ENCODE measurements at regions not wholly inside any gene's neighbourhood (a gene's known extent, or its start where the extent isn't known, plus 50 kb on each side); places are given as distances from the start of the nearest gene placed in this dataset.
"Not testable (repeated sequence)": the region's sequence is repeated elsewhere in the genome, so short reads cannot be mapped to it uniquely, and the experiment has no call there.

- DNase-seq: peak in 1 of 2 experiments; percentile 48
Observed at GRCh38 chr1:188782220-188782841, 1695.3 kb downstream of the BRINP3 start.

DNA sequence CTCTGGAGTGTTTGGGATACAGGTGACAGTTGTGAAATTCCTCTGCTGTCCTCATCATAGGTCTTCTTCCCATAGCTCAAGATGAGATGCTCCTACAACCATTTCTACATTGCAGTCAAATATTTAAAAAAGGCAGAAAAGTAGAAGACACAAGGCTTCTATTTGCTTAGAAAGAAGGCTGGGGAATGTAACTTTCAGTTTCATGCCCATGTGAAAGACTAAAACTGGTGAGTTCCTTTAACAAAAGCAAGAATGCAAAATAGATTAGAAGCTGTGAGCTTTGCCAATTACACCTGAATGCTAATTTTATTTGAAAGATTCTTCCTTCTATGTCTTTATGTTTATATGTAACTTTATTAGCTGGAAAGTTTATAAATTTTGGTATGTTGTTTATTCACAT lies 1682.7 kb downstream of the BRINP3 start:
- DNase-seq: no peak

DNA sequence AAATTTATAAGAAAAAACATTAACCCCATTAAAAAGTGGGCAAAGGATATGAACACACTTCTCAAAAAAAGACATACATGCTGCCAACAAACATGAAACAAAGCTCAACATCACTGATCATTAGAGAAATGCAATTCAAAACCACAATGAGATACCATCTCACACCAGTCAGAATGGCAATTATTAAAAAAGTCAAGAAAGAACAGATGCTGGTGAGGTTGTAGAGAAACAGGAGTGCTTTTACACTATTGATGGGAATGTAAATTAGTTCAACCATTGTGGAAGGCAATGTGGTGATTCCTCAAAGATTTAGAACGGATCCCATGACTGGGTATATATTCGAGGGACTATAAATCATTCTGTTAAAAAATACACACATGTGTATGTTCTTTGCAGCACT lies 1665.5 kb downstream of the BRINP3 start:
- not testable (repeated sequence) for DNase-seq

GRCh38 chr1:188812836-188813573 lies 1664.7 kb downstream of the BRINP3 start:
- DNase-seq: not testable (repeated sequence)

DNA sequence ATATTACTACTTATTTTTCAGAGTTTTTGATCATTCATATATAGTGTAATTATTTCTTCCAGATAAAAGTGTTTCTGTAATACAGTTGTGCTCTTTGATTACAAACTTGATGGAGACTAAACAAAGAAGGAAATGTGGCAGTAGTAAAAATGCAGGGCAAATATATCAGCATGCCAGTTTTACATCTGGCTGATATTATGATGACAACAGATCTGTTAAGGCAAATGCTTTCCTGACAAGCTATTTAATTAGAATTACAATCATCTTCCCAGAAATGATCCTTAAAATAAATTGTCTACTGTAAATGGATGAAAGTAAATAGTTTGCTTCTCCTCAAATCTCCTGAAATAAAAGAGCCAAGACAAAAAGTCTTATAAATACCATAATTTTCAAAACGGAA lies 1659.8 kb downstream of the BRINP3 start:
- no peak for DNase-seq

DNA sequence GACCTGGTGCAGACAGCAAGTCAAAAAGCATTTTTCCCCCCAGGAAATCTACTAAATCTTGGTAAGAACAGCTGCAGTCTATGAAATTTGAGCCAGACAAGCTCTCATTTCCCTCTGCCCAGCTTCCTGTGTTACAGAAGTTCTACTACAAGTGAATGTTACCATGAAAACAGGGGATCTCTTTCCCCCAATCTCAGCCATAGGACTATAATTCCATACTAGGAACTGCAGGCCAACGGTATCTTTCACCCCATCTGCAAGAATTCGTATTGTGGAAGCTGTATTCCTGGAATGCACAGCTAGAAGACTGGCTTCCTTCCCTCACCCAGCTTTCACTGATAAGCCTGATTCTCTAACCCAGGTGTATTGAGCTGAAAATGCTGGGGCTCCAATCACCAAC lies 1655.4 kb downstream of the BRINP3 start:
- peak in 1 of 2 experiments; percentile 17 for DNase-seq

- no peak for DNase-seq
Observed at GRCh38 chr1:188825471-188825870, 1652.2 kb downstream of the BRINP3 start.

DNA sequence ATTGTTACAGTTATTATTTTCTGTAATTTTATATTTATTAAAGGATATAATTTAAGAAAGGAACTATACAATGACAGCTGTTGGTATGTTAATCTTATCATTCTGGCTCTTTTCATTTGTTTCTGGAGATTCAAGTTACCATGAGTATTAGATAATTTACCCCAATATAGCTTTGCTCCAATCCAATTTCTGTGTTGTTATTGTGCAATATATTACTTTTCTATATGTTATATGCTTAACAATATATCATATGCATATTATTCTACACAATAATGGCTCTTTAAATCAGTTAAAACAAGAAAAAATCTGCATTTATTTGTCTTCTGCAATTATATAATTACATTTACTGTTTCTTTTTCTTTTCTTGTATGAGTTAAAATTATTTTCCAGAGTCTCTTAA lies 1650.9 kb downstream of the BRINP3 start:
- DNase-seq: no peak

DNA sequence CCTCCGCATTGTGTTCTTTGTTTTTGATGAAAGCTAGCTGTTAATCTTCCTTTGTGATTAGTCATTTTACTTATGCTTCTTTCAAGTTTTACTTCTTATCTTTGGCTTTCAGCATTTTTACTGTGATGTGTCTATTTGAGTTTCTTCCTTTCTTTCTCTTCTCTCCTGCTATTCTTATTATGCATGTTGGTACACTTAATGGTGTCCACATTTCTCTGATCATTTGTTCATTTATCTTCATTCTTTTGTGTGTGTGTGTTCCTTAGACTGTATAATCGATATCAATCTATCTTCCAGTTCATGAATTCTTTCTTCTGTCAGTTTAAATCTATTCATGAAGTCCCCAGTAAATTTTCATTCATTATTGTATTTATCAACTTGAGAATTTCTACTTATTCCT lies 1650.3 kb downstream of the BRINP3 start:
- no peak for DNase-seq

- not testable (repeated sequence) for DNase-seq
Observed at GRCh38 chr1:188841111-188841696, 1636.5 kb downstream of the BRINP3 start.

DNA sequence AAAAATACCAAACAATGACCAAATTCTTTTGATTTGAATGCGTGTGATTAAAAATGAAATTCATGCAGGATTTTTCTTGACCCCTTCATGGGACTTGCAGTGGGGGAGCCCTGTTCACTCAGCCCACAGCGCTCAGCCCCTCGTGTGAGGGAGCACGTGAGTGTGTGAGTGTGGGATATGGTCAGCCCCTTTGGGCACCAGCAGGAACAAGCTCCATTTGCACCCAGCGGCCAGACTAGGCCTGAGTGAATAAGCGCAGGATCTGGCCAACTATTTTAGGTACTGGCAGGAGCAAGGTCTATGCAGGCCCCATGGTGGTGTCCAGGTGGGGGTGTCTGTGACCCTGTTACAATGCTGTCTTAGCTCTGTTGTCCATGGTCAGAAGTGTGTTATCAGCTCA lies 1631.2 kb downstream of the BRINP3 start:
- no peak for DNase-seq

- DNase-seq: no peak
Observed at GRCh38 chr1:188857526-188858087, 1620.1 kb downstream of the BRINP3 start.

DNA sequence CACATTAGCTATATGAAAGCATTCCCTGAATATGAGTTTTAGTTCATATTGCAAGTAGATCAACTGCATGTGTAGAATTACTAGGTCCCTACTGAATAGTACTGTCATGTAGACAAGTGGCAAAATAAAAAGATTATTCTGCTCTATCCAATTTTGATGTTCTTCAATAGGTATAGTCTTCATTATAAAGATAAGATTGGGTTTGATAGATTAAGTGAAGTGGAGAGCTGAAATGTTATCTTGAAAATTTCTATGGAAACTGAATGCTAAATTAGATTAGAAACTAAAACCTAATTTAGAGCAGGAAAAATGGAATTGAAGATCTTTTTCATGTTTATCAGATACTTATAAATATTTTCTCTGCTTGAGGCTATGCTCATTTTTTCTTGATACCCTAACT lies 1610.0 kb downstream of the BRINP3 start:
- no peak for DNase-seq

- DNase-seq: no peak
Observed at GRCh38 chr1:188871164-188871563, 1606.5 kb downstream of the BRINP3 start.

GRCh38 chr1:188872376-188872775 lies 1605.3 kb downstream of the BRINP3 start:
- no peak for DNase-seq

GRCh38 chr1:188877668-188878067 lies 1600.0 kb downstream of the BRINP3 start:
- no peak for DNase-seq

DNA sequence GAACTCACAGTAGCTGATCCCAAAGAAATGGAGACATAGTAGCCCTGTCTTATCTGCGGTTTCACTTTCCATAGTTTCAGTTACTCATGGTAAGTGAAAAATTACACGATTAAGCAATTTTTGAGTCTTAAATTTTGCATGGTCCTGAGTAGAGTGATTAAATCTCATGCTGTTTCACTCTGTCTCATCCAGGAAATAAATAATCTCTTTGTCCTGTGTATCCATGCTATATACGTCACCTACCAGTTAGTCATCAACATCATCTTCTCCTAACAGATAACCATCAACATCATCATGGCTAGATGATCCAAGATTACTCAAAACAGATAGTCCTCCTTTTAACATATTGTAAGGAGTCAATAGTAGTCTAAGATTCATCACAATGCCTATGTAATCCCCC lies 1589.3 kb downstream of the BRINP3 start:
- no peak for DNase-seq

DNA sequence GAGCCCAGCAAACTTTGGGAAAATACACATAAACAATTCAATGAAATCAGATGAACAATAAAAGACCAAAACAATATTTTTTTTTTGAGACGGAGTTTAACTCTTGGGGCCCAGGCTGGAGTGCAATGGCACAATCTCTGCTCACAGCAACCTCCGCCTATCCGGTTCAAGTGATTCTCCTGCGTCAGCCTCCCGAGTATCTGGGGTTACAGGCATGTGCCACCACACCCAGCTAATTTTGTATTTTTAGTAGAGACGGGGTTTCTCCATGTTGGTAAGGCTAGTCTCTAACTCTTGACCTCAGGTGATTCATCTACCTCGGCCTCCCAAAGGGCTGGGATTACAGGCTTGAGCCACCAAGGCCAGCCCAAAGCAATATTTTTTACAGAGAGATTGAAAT lies 1588.5 kb downstream of the BRINP3 start:
- no peak for DNase-seq

DNA sequence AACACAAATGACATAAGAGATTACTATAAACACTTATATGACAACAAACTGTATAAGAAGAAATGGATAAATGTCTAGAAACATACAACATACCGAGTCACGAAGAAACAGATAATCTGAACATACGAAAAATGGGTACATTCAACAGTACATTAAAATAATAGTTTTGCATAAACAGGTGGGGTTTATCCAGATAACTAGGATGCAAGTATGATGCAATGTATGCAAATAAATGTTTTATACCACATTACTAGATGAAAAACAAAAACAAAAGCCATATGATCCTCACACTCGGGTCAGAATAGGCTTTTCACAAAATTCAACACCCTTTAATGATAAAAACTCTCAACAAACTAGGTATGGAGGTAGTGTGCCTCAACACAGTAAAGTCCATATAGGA lies 1585.7 kb downstream of the BRINP3 start:
- no peak for DNase-seq

DNA sequence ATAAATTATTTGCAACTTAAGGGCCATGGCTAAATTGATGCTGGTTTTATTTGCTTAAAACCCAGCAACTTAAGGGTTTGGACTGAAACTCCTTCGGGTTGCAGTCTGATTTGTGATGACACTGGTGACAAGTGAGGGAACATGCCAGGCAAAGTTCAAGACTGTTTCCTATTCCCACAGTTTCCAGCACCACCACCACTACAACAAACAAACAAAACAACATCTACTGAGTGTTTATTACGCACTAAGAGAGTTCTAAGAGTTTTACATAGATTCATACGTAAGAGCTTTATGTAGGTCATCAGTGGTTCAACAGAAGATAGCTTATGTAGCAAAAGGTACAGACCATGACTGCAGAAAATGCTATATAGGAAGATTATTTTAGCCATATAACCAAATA lies 1582.1 kb downstream of the BRINP3 start:
- no peak for DNase-seq

DNA sequence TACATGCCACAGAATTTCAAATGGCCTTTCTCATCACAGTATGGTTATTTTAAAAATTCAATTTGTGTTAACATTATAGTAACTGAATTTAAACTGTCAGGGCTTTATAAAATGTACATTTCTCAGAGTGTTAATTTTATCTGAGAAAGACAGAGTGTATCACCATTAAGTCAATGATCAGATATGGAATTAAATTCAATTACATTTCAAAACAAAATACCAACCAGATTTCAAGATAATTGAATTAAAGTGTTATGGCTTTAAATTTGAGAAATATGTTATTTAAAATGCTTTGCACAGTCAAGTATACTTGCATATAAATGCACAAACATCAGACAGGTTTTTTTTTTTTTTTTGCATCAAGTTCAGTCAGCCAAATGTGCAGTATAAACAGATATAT lies 1574.4 kb downstream of the BRINP3 start:
- DNase-seq: no peak

GRCh38 chr1:188904201-188904600 lies 1573.5 kb downstream of the BRINP3 start:
- no peak for DNase-seq

DNA sequence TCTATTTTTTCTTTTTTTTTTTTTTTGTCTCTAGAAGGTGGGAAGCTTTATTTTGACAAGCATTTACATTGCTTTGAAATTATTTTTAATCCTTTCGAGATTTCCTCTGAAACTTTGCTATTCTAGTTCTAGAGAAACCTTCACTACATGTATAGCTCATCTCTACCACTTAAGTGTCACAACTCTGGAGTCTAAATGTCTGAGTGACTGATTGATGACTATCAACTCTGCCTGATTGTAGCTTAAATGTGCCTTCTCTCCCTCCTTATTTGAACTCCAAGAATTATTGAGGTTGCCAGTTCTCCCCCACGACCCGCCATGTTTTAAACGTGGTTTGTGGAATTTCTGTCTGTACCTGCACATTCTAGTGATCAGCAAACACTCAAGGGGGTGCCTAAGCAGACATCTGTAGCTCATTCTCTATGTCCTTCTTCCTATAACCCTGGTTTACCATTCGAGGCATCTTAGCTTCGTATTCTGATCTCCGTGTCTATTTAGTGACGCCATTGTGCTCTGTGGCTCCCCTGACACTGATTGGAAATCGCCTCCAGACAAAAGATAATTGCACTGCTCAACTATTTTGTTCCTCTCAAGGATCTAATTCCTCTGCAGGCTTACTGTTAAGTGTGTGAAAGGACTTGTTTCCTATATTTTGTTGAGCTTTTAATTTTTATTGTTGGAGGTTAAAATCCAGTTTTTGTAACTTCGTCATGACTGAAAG lies 1570.6 kb downstream of the BRINP3 start:
- no peak for DNase-seq

Measured in NCI-H446 (cell line).